ENCODE measurements at regions not wholly inside any gene's neighbourhood (a gene's known extent, or its start where the extent isn't known, plus 50 kb on each side); places are given as distances from the start of the nearest gene placed in this dataset.

GRCh38 chr3:21847005-21847404 lies 96.0 kb upstream of the ZNF385D start:
- TF ChIP-seq TAF1 (CRISPR knock-in tag; IDR thresholded peaks at IDR 0.05) (no peak), ZBTB10 (CRISPR knock-in tag; IDR thresholded peaks at IDR 0.05; ENCODE audit: borderline replicate concordance) (no peak), CTCF (CRISPR knock-in tag; IDR thresholded peaks at IDR 0.05) (no peak)

All from HepG2 (cell line).